ENCODE measurements at regions not wholly inside any gene's neighbourhood (a gene's known extent, or its start where the extent isn't known, plus 50 kb on each side); places are given as distances from the start of the nearest gene placed in this dataset.

GRCh38 chr3:147656023-147656422, 246.9 kb downstream of the ZIC1 start:
- H3K4me3 ChIP-seq, result no peak overlapping the region
- no peak overlapping the region for H3K27ac ChIP-seq
- no peaks in the 10 kb centered on the region for H3K9me3 ChIP-seq
- H3K36me3 ChIP-seq, result no peaks in the 10 kb centered on the region
- H3K4me1 ChIP-seq, result peaks cover 0 to 3% (median 0%) of the 10 kb centered on the region in 4 donors
- no peaks in the 10 kb centered on the region for H3K27me3 ChIP-seq
- TF ChIP-seq POLR2A (IDR thresholded peaks at IDR 0.05), result no peak
- WGBS, 2 donors, result 60 to 70% methylated on average over 2 of the region's 2 CpGs
- DNase-seq (ENCODE audit: low spot score in 2 of 2), result no peak

- no peaks in the 10 kb centered on the region for H3K4me1 ChIP-seq
- no peaks in the 10 kb centered on the region for H3K36me3 ChIP-seq
- 55 to 57% methylated on average over 3 of the region's 3 CpGs for WGBS, 2 donors
- H3K27ac ChIP-seq, result no peak overlapping the region
- TF ChIP-seq POLR2A (IDR thresholded peaks at IDR 0.05) (no peak), EP300 (IDR thresholded peaks at IDR 0.05) (no peak), CTCF (IDR thresholded peaks at IDR 0.05) (no peak)
- no peaks in the 10 kb centered on the region for H3K27me3 ChIP-seq
- H3K9me3 ChIP-seq, result no peaks in the 10 kb centered on the region
- H3K4me3 ChIP-seq, result no peak overlapping the region
- DNase-seq (ENCODE audit: low spot score in 2 of 2), result no peak
Measured at GRCh38 chr3:147661916-147662315, 252.8 kb downstream of the ZIC1 start.

GRCh38 chr3:147662705-147663104, 253.5 kb downstream of the ZIC1 start:
- Histone ChIP-seq H3K4me3 (no peak overlapping the region), H3K27me3 (no peaks in the 10 kb centered on the region), H3K4me1 (no peaks in the 10 kb centered on the region), H3K9me3 (no peaks in the 10 kb centered on the region), H3K27ac (no peak overlapping the region), H3K36me3 (no peaks in the 10 kb centered on the region)
- no peak for DNase-seq (ENCODE audit: low spot score in 2 of 2)
- 85% methylated on average over 1 of the region's 1 CpG for WGBS, 2 donors
- TF ChIP-seq EP300 (IDR thresholded peaks at IDR 0.05) (no peak), POLR2A (IDR thresholded peaks at IDR 0.05) (no peak), CTCF (IDR thresholded peaks at IDR 0.05) (no peak)

- WGBS, 2 donors, result 46 to 54% methylated on average over 2 of the region's 2 CpGs
- Histone ChIP-seq H3K27me3 (no peaks in the 10 kb centered on the region), H3K4me3 (no peak overlapping the region), H3K9me3 (no peaks in the 10 kb centered on the region), H3K4me1 (no peaks in the 10 kb centered on the region), H3K36me3 (no peaks in the 10 kb centered on the region), H3K27ac (no peak overlapping the region)
- DNase-seq (ENCODE audit: low spot score in 2 of 2), result no peak
- TF ChIP-seq CTCF (IDR thresholded peaks at IDR 0.05) (no peak), EP300 (IDR thresholded peaks at IDR 0.05) (no peak), POLR2A (IDR thresholded peaks at IDR 0.05) (no peak)
Measured at GRCh38 chr3:147669077-147669476, 259.9 kb downstream of the ZIC1 start.

GRCh38 chr3:147672035-147672434, 262.9 kb downstream of the ZIC1 start:
- no peaks in the 10 kb centered on the region for H3K27me3 ChIP-seq
- no peak overlapping the region for H3K4me3 ChIP-seq
- no peak overlapping the region for H3K27ac ChIP-seq
- H3K36me3 ChIP-seq, result no peaks in the 10 kb centered on the region
- no peaks in the 10 kb centered on the region for H3K4me1 ChIP-seq
- TF ChIP-seq POLR2A (IDR thresholded peaks at IDR 0.05) (no peak), EP300 (IDR thresholded peaks at IDR 0.05) (no peak), CTCF (IDR thresholded peaks at IDR 0.05) (no peak)
- no peaks in the 10 kb centered on the region for H3K9me3 ChIP-seq
- no peak for DNase-seq (ENCODE audit: low spot score in 2 of 2)

- H3K36me3 ChIP-seq, result no peaks in the 10 kb centered on the region
- TF ChIP-seq CTCF (IDR thresholded peaks at IDR 0.05) (no peak), POLR2A (IDR thresholded peaks at IDR 0.05) (no peak), EP300 (IDR thresholded peaks at IDR 0.05) (no peak)
- no peak overlapping the region for H3K4me3 ChIP-seq
- no peak for DNase-seq (ENCODE audit: low spot score in 2 of 2)
- H3K4me1 ChIP-seq, result no peaks in the 10 kb centered on the region
- H3K27me3 ChIP-seq, result no peaks in the 10 kb centered on the region
- no peak overlapping the region for H3K27ac ChIP-seq
- 55 to 67% methylated on average over 2 of the region's 2 CpGs for WGBS, 2 donors
- H3K9me3 ChIP-seq, result no peaks in the 10 kb centered on the region
Measured at GRCh38 chr3:147672436-147672835, 263.3 kb downstream of the ZIC1 start.
